ENCODE measurements at regions not wholly inside any gene's neighbourhood (a gene's known extent, or its start where the extent isn't known, plus 50 kb on each side); places are given as distances from the start of the nearest gene placed in this dataset.

GRCh38 chr1:229064320-229065168, 206.4 kb upstream of the RAB4A start:
- no peak overlapping the region for H3K27ac ChIP-seq
- TF ChIP-seq POLR2A (IDR thresholded peaks at IDR 0.05) (no peak), POLR2AphosphoS5 (IDR thresholded peaks at IDR 0.05) (no peak), CTCF (IDR thresholded peaks at IDR 0.05) (no peak), EP300 (IDR thresholded peaks at IDR 0.05) (no peak)
- no peaks in the 10 kb centered on the region for H3K9me3 ChIP-seq
- H3K27me3 ChIP-seq, result no peaks in the 10 kb centered on the region
- 69 to 71% methylated on average over 12 of the region's 12 CpGs for WGBS, 2 donors
- H3K4me3 ChIP-seq, result no peak overlapping the region
- DNase-seq, result peak in 1 of 2 donors; percentile 38
- H3K4me1 ChIP-seq, result peaks cover 16 to 28% (median 20%) of the 10 kb centered on the region in 4 donors
- no peaks in the 10 kb centered on the region for H3K36me3 ChIP-seq
- ATAC-seq (ENCODE audit: low FRiP score in 2 of 2), result no peak

GRCh38 chr1:229065613-229066012, 205.3 kb upstream of the RAB4A start:
- no peaks in the 10 kb centered on the region for H3K9me3 ChIP-seq
- TF ChIP-seq CTCF (IDR thresholded peaks at IDR 0.05), result no peak
- no peak for TF ChIP-seq POLR2A (IDR thresholded peaks at IDR 0.05)
- no peak for TF ChIP-seq EP300 (IDR thresholded peaks at IDR 0.05)
- TF ChIP-seq POLR2AphosphoS5 (IDR thresholded peaks at IDR 0.05), result no peak
- ATAC-seq (ENCODE audit: low FRiP score in 2 of 2) (no peak), DNase-seq (no peak)
- no peaks in the 10 kb centered on the region for H3K27me3 ChIP-seq
- peaks cover 15 to 35% (median 22%) of the 10 kb centered on the region in 4 donors for H3K4me1 ChIP-seq
- no peaks in the 10 kb centered on the region for H3K36me3 ChIP-seq
- no peak overlapping the region for H3K27ac ChIP-seq
- WGBS, 2 donors, result 88 to 97% methylated on average over 3 of the region's 3 CpGs
- no peak overlapping the region for H3K4me3 ChIP-seq

GRCh38 chr1:229066591-229066990, 204.3 kb upstream of the RAB4A start:
- no peak for DNase-seq
- Histone ChIP-seq H3K27ac (peak overlapping the region in 2 of 4 donors; percentile 19 to 77), H3K4me1 (peaks cover 15 to 36% (median 25%) of the 10 kb centered on the region in 4 donors), H3K4me3 (no peak overlapping the region), H3K27me3 (no peaks in the 10 kb centered on the region), H3K9me3 (no peaks in the 10 kb centered on the region), H3K36me3 (no peaks in the 10 kb centered on the region)
- 58 to 73% methylated on average over 3 of the region's 3 CpGs for WGBS, 2 donors
- no peak for ATAC-seq (ENCODE audit: low FRiP score in 2 of 2)
- TF ChIP-seq CTCF (IDR thresholded peaks at IDR 0.05), result no peak
- TF ChIP-seq EP300 (IDR thresholded peaks at IDR 0.05), result no peak
- TF ChIP-seq POLR2AphosphoS5 (IDR thresholded peaks at IDR 0.05), result no peak
- TF ChIP-seq POLR2A (IDR thresholded peaks at IDR 0.05), result no peak

- peak overlapping the region; percentile 55 to 77 (median 64) for H3K27ac ChIP-seq
- H3K9me3 ChIP-seq, result no peaks in the 10 kb centered on the region
- H3K36me3 ChIP-seq, result no peaks in the 10 kb centered on the region
- ATAC-seq (ENCODE audit: low FRiP score in 2 of 2), result no peak
- WGBS, 2 donors, result 77 to 84% methylated on average over 5 of the region's 5 CpGs
- no peaks in the 10 kb centered on the region for H3K27me3 ChIP-seq
- H3K4me1 ChIP-seq, result peaks cover 15 to 36% (median 25%) of the 10 kb centered on the region in 4 donors
- H3K4me3 ChIP-seq, result no peak overlapping the region
- no peak for DNase-seq
- no peak for TF ChIP-seq EP300 (IDR thresholded peaks at IDR 0.05)
- no peak for TF ChIP-seq POLR2A (IDR thresholded peaks at IDR 0.05)
- TF ChIP-seq CTCF (IDR thresholded peaks at IDR 0.05), result no peak
- TF ChIP-seq POLR2AphosphoS5 (IDR thresholded peaks at IDR 0.05), result no peak
Observed at GRCh38 chr1:229067546-229067945, 203.4 kb upstream of the RAB4A start.

Measured in upper lobe of left lung (tissue), 6 donors.